ENCODE measurements at regions not wholly inside any gene's neighbourhood (a gene's known extent, or its start where the extent isn't known, plus 50 kb on each side); places are given as distances from the start of the nearest gene placed in this dataset.

DNA sequence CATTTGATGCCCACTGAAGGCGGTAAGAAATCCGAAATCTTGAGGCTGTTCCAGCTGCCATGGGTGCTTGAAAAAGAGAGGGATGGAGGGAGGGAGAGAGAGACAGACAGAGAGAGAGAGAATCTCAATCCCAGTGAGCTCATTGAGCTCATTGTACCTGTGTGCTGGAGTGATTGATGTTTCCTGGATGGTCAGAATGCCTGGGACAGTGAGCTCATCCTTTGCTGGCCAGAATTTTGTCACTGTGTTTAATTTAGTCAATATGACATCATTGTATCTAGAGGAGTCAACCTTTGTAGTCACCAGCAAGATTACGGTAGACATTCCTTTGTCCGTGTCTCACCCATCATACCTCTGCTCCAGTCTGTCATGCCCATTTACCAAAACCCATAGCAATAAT, 625.4 kb upstream of the POM121L12 start:
- H3K4me1 ChIP-seq = no peaks in the 10 kb centered on the region
- ChIA-PET POLR2A (no interaction called here), CTCF (no interaction called here)
- H3K9me3 Mint-ChIP-seq (ENCODE audit: unreplicated experiment) = no peaks in the 10 kb centered on the region
- no peaks in the 10 kb centered on the region for H3K4me1 Mint-ChIP-seq (ENCODE audit: low read depth, unreplicated experiment)
- H3K27me3 ChIP-seq (replicated peaks; ENCODE audit: control insufficient read depth, insufficient read depth, low read length) = no peaks in the 10 kb centered on the region
- no peak overlapping the region for H3K4me3 ChIP-seq (ENCODE audit: low read depth, low read length)
- H3K4me3 Mint-ChIP-seq (ENCODE audit: unreplicated experiment) = no peak overlapping the region
- no peaks in the 10 kb centered on the region for H3K36me3 ChIP-seq (ENCODE audit: control insufficient read depth, insufficient read depth, low read length)
- intact Hi-C loops (cut with micrococcal nuclease; ENCODE audit: unreplicated experiment) = no loop called here
- no peaks in the 10 kb centered on the region for H3K27me3 Mint-ChIP-seq (ENCODE audit: insufficient read depth, unreplicated experiment)
- DNase-seq = no peak
- BruUV-seq (replicated peaks) = no TSS peak
- no peaks in the 10 kb centered on the region for H3K9me3 ChIP-seq
- H3K27ac Mint-ChIP-seq (ENCODE audit: unreplicated experiment) = no peak overlapping the region
- TF ChIP-seq, protein P1, sequence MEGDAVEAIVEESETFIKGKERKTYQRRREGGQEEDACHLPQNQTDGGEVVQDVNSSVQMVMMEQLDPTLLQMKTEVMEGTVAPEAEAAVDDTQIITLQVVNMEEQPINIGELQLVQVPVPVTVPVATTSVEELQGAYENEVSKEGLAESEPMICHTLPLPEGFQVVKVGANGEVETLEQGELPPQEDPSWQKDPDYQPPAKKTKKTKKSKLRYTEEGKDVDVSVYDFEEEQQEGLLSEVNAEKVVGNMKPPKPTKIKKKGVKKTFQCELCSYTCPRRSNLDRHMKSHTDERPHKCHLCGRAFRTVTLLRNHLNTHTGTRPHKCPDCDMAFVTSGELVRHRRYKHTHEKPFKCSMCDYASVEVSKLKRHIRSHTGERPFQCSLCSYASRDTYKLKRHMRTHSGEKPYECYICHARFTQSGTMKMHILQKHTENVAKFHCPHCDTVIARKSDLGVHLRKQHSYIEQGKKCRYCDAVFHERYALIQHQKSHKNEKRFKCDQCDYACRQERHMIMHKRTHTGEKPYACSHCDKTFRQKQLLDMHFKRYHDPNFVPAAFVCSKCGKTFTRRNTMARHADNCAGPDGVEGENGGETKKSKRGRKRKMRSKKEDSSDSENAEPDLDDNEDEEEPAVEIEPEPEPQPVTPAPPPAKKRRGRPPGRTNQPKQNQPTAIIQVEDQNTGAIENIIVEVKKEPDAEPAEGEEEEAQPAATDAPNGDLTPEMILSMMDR (IDR thresholded peaks at IDR 0.05; ENCODE audit: insufficient read depth in 1 of 2, low read depth in 1 of 2, low read length in 1 of 2, severe bottlenecking in 1 of 2, unreplicated experiment in 1 of 2) = no peak
- H3K36me3 Mint-ChIP-seq (ENCODE audit: insufficient read depth, unreplicated experiment) = no peaks in the 10 kb centered on the region

DNA sequence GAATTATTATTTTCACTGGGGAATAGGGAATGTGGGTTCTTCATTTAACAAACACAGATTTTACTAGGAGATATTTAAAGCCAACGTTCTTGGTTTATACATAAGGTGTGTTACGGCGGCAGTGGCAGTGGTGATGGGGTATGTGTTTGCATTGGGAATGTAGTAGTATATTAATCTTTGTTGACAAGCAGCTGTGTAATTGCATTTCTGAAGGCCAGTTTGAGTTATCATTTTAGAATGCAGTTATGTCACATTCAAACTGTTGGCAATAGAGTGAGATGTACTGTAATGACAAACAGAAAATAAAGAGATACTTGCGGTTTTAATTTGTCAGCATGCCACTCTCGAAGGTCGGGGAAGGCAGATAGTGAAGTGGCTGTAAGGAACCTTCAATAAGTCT, 628.6 kb upstream of the POM121L12 start:
- no peaks in the 10 kb centered on the region for H3K27me3 Mint-ChIP-seq (ENCODE audit: insufficient read depth, unreplicated experiment)
- Histone ChIP-seq H3K4me3 (ENCODE audit: low read depth, low read length) (no peak overlapping the region), H3K27me3 (replicated peaks; ENCODE audit: control insufficient read depth, insufficient read depth, low read length) (no peaks in the 10 kb centered on the region), H3K36me3 (ENCODE audit: control insufficient read depth, insufficient read depth, low read length) (no peaks in the 10 kb centered on the region), H3K9me3 (no peaks in the 10 kb centered on the region), H3K4me1 (no peaks in the 10 kb centered on the region)
- ChIA-PET POLR2A (no interaction called here), CTCF (no interaction called here)
- DNase-seq = no peak
- TF ChIP-seq, protein P1 (IDR thresholded peaks at IDR 0.05; ENCODE audit: insufficient read depth in 1 of 2, low read depth in 1 of 2, low read length in 1 of 2, severe bottlenecking in 1 of 2, unreplicated experiment in 1 of 2) = no peak
- no peaks in the 10 kb centered on the region for H3K9me3 Mint-ChIP-seq (ENCODE audit: unreplicated experiment)
- intact Hi-C loops (cut with micrococcal nuclease; ENCODE audit: unreplicated experiment) = no loop called here
- no peak overlapping the region for H3K27ac Mint-ChIP-seq (ENCODE audit: unreplicated experiment)
- H3K4me1 Mint-ChIP-seq (ENCODE audit: low read depth, unreplicated experiment) = no peaks in the 10 kb centered on the region
- H3K36me3 Mint-ChIP-seq (ENCODE audit: insufficient read depth, unreplicated experiment) = no peaks in the 10 kb centered on the region
- H3K4me3 Mint-ChIP-seq (ENCODE audit: unreplicated experiment) = no peak overlapping the region
- no TSS peak for BruUV-seq (replicated peaks)

DNA sequence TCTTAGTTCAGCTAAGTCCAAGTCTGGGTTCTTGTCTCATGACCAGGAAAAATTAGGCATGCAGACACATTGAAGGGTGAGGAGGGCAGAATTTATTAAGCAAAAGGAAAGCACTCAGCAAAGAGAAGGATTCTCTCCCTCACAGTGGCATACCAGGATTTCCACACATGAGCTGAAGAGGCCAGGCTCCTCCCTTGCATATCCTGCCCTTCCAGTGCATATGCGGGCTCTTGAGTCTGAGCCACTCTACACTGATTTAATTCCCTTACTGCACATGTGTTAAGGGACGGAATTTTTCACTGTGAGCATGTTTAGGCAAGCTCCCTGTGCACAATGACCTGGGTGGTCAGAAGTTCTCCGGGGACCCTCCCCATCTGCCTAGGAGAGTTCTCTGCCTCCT, 652.7 kb upstream of the POM121L12 start:
- H3K27me3 Mint-ChIP-seq (ENCODE audit: insufficient read depth, unreplicated experiment) = no peaks in the 10 kb centered on the region
- Histone ChIP-seq H3K4me3 (ENCODE audit: low read depth, low read length) (no peak overlapping the region), H3K36me3 (ENCODE audit: control insufficient read depth, insufficient read depth, low read length) (no peaks in the 10 kb centered on the region), H3K9me3 (no peaks in the 10 kb centered on the region), H3K27me3 (replicated peaks; ENCODE audit: control insufficient read depth, insufficient read depth, low read length) (no peaks in the 10 kb centered on the region), H3K4me1 (no peaks in the 10 kb centered on the region)
- H3K4me3 Mint-ChIP-seq (ENCODE audit: unreplicated experiment) = no peak overlapping the region
- H3K9me3 Mint-ChIP-seq (ENCODE audit: unreplicated experiment) = peaks cover 10% of the 10 kb centered on the region
- DNase-seq = no peak
- CTCF ChIA-PET = no interaction called here
- TF ChIP-seq, protein P1 (IDR thresholded peaks at IDR 0.05; ENCODE audit: insufficient read depth in 1 of 2, low read depth in 1 of 2, low read length in 1 of 2, severe bottlenecking in 1 of 2, unreplicated experiment in 1 of 2) = no peak
- no peaks in the 10 kb centered on the region for H3K4me1 Mint-ChIP-seq (ENCODE audit: low read depth, unreplicated experiment)
- H3K36me3 Mint-ChIP-seq (ENCODE audit: insufficient read depth, unreplicated experiment) = no peaks in the 10 kb centered on the region
- POLR2A ChIA-PET = no interaction called here
- intact Hi-C loops (cut with micrococcal nuclease; ENCODE audit: unreplicated experiment) = no loop called here
- BruUV-seq (replicated peaks) = no TSS peak
- H3K27ac Mint-ChIP-seq (ENCODE audit: unreplicated experiment) = no peak overlapping the region

Measured in Caco-2 (cell line).